ENCODE measurements at regions not wholly inside any gene's neighbourhood (a gene's known extent, or its start where the extent isn't known, plus 50 kb on each side); places are given as distances from the start of the nearest gene placed in this dataset.

DNA sequence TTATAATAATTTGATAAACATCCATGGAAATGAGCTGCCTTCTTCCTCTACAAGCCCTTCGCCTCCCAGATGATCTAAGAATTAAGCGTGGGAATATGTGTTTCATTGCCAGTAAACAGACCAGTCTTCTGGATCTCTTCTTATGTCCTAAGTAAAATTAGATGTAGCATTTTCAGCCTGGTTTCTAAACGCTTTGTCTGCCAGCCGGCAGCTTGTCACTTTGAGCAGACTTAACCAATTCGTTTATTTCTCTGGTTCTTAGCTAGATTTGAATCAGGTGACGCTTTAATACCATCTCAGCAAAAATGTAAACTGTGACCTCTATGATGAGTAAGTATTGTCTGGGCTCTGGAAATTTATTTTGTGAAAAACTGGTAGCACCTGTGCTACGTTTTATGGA lies 380.6 kb upstream of the NUDT12 start:
- no peak overlapping the region for H3K23ac ChIP-seq (ENCODE audit: low read depth, low read length)
- no peaks in the 10 kb centered on the region for H4K20me1 ChIP-seq (ENCODE audit: insufficient read depth, low read length)
- H2AK9ac ChIP-seq (replicated peaks; ENCODE audit: low read depth, low read length, poor library complexity), result no peak overlapping the region
- H2BK120ac ChIP-seq (ENCODE audit: low read depth, low read length), result no peak overlapping the region
- no peak overlapping the region for H3K18ac ChIP-seq (ENCODE audit: low read depth, low read length)
- H3K9ac ChIP-seq (ENCODE audit: low read depth, low read length), result no peak overlapping the region
- ChIA-PET POLR2A (ENCODE audit: unreplicated experiment) (no interaction called here), CTCF (no interaction called here)
- in situ Hi-C loops (cut with MboI; ENCODE audit: low sequenced_read_pairs), result no loop called here
- H2BK20ac ChIP-seq (ENCODE audit: low read depth, low read length), result no peak overlapping the region
- H3K36me3 ChIP-seq (ENCODE audit: control insufficient read depth, insufficient read depth, low read length), result no peaks in the 10 kb centered on the region
- dilution Hi-C loops (cut with HindIII; ENCODE audit: low sequenced_read_pairs, unreplicated experiment), result no loop called here
- no peak overlapping the region for H3K27ac ChIP-seq (ENCODE audit: insufficient read depth, low read length)
- H4K8ac ChIP-seq (ENCODE audit: low read depth in 2 of 2, low read length in 2 of 2), result no peak overlapping the region
- ATAC-seq (ENCODE audit: low read depth) (no peak), DNase-seq (no peak)
- no peaks in the 10 kb centered on the region for H3K9me1 ChIP-seq (ENCODE audit: insufficient read depth, low read length)
- no CpG with 5 or more reads among the region's 7 CpGs for WGBS, 2 experiments (ENCODE audit: extremely low coverage in 2 of 2, insufficient read length in 1 of 2)
- no TSS peak for BruUV-seq (replicated peaks)
- no peaks in the 10 kb centered on the region for H3K79me1 ChIP-seq (ENCODE audit: low read depth in 1 of 2, low read length in 2 of 2)
- no peak overlapping the region for H2AFZ ChIP-seq (replicated peaks; ENCODE audit: low read length, poor library complexity)
- no peak overlapping the region for H4K5ac ChIP-seq (ENCODE audit: low read depth, low read length)
- no peak overlapping the region for H3K56ac ChIP-seq (ENCODE audit: extremely low read depth, insufficient read depth, low read length)
- no peaks in the 10 kb centered on the region for H3K9me3 ChIP-seq (ENCODE audit: control insufficient read depth, insufficient read depth, low read length)
- H2AK5ac ChIP-seq (ENCODE audit: low read depth, low read length), result no peak overlapping the region
- TF ChIP-seq POLR2A (IDR thresholded peaks at IDR 0.05; ENCODE audit: low read depth, low read length) (no peak), RFX5 (IDR thresholded peaks at IDR 0.05; ENCODE audit: low read depth, low read length) (no peak), FOS (IDR thresholded peaks at IDR 0.05; ENCODE audit: low read depth, low read length) (no peak), ELK1 (IDR thresholded peaks at IDR 0.05; ENCODE audit: borderline replicate concordance, low read depth, low read length) (no peak)
- TF ChIP-seq, protein P1, sequence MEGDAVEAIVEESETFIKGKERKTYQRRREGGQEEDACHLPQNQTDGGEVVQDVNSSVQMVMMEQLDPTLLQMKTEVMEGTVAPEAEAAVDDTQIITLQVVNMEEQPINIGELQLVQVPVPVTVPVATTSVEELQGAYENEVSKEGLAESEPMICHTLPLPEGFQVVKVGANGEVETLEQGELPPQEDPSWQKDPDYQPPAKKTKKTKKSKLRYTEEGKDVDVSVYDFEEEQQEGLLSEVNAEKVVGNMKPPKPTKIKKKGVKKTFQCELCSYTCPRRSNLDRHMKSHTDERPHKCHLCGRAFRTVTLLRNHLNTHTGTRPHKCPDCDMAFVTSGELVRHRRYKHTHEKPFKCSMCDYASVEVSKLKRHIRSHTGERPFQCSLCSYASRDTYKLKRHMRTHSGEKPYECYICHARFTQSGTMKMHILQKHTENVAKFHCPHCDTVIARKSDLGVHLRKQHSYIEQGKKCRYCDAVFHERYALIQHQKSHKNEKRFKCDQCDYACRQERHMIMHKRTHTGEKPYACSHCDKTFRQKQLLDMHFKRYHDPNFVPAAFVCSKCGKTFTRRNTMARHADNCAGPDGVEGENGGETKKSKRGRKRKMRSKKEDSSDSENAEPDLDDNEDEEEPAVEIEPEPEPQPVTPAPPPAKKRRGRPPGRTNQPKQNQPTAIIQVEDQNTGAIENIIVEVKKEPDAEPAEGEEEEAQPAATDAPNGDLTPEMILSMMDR (conservative IDR thresholded peaks at IDR 0.05; ENCODE audit: low read depth, low read length), result no peak
- TF ChIP-seq, protein P2, sequence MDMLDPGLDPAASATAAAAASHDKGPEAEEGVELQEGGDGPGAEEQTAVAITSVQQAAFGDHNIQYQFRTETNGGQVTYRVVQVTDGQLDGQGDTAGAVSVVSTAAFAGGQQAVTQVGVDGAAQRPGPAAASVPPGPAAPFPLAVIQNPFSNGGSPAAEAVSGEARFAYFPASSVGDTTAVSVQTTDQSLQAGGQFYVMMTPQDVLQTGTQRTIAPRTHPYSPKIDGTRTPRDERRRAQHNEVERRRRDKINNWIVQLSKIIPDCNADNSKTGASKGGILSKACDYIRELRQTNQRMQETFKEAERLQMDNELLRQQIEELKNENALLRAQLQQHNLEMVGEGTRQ (IDR thresholded peaks at IDR 0.05; ENCODE audit: low read depth, low read length), result no peak
- H3K4ac ChIP-seq (ENCODE audit: low read depth, low read length), result no peak overlapping the region
- H3K4me2 ChIP-seq (ENCODE audit: low read depth, low read length), result no peak overlapping the region
- no peak overlapping the region for H4K91ac ChIP-seq (ENCODE audit: insufficient read depth, low read depth, low read length)
- no peaks in the 10 kb centered on the region for H3K27me3 ChIP-seq (ENCODE audit: control insufficient read depth, insufficient read depth, low read length)
- no peak overlapping the region for H3K4me3 ChIP-seq (ENCODE audit: insufficient read depth, low read depth, low read length)
- intact Hi-C loops (cut with micrococcal nuclease), result no loop called here
- H2BK15ac ChIP-seq (ENCODE audit: low read depth, low read length), result no peak overlapping the region
- H3K14ac ChIP-seq (replicated peaks; ENCODE audit: low read depth, low read length), result no peak overlapping the region
- H3K4me1 ChIP-seq (ENCODE audit: control insufficient read depth, insufficient read depth, low read length), result no peaks in the 10 kb centered on the region
- H2BK5ac ChIP-seq (ENCODE audit: low read depth, low read length, poor library complexity, severe bottlenecking), result no peak overlapping the region

Data from IMR-90 (cell line).